H1 (cell line): ENCODE measurements at regions not wholly inside any gene's neighbourhood (a gene's known extent, or its start where the extent isn't known, plus 50 kb on each side); places are given as distances from the start of the nearest gene placed in this dataset.
A peak's percentile ranks its signal among the peaks of the same experiment; 100 is the strongest.

Source experiments
- CTCF ChIA-PET: fragments of 300-600 bp; sonication (Branson Sonifier 250); formaldehyde crosslinking; loops from one replicate; lab custom pipeline; 2021; ENCODE audit not compliant: partially characterized antibody; lab: Charles Lee
- POLR2A ChIA-PET: fragments of 300-600 bp; sonication (Branson Sonifier 250); formaldehyde crosslinking; loops from one replicate; lab custom pipeline; 2021; ENCODE audit warnings: inconsistent platforms; ENCODE audit not compliant: partially characterized antibody; lab: Charles Lee
- DNase-seq, 2 experiments: peaks; one replicate each; pipeline versions ENCODE4 v3.0.0 to v3.0.0-alpha.2; 2010 to 2022; ENCODE audit warnings: low spot score in 2 of 2, low read depth in 1 of 2, mixed read lengths in 1 of 2
- FAIRE-seq: peaks from 2 replicates; lab custom pipeline; 2011; peaks lifted over from hg19 to GRCh38; lab: Jason Lieb, UNC
- H2AFZ ChIP-seq: 2 replicates; pipeline ENCODE4 v1.8.1; 2012; ENCODE audit warnings: low read length, inconsistent platforms
- H2AK5ac ChIP-seq: 2 replicates; pipeline ENCODE4 v1.6.1; 2013; ENCODE audit warnings: low read depth, low read length
- H2BK120ac ChIP-seq: replicated peaks from 2 replicates; pipeline ENCODE3; 2013; ENCODE audit warnings: low read depth, low read length, inconsistent platforms
- H2BK12ac ChIP-seq: 2 replicates; pipeline ENCODE4 v1.6.1; 2013; ENCODE audit warnings: low read depth, low read length
- H2BK15ac ChIP-seq: 2 replicates; pipeline ENCODE4 v1.6.1; 2013; ENCODE audit warnings: low read length
- H2BK20ac ChIP-seq: 2 replicates; pipeline ENCODE4 v1.6.1; 2013; ENCODE audit warnings: low read length
- H2BK5ac ChIP-seq: 2 replicates; pipeline ENCODE4 v1.6.1; 2013; ENCODE audit warnings: low read depth, low read length
- H3K14ac ChIP-seq: 2 replicates; pipeline ENCODE4 v1.6.1; 2013; ENCODE audit warnings: inconsistent platforms; ENCODE audit not compliant: insufficient read length
- H3K18ac ChIP-seq: 2 replicates; pipeline ENCODE4 v1.6.1; 2013; ENCODE audit warnings: low read length; ENCODE audit errors: extremely low read depth
- H3K23ac ChIP-seq: 2 replicates; pipeline ENCODE4 v1.6.1; 2013; ENCODE audit warnings: inconsistent platforms; ENCODE audit not compliant: insufficient read length
- H3K23me2 ChIP-seq: 2 replicates; pipeline ENCODE4 v1.6.1; 2013; ENCODE audit warnings: low read depth, low read length
- H3K27ac ChIP-seq: 2 replicates; pipeline ENCODE4 v1.6.1; 2011; ENCODE audit warnings: low read depth, low read length, inconsistent platforms
- H3K27me3 ChIP-seq, 4 experiments: replicated peaks in 1 of 4; 1 replicate in 1 of 4; 2 replicates in 3 of 4; pipeline versions ENCODE4 v1.6.1 to v1.8.1; 2011 to 2013; ENCODE audit warnings: low read length in 3 of 4, mild to moderate bottlenecking in 3 of 4, inconsistent platforms in 2 of 4, mixed read lengths in 2 of 4, moderate library complexity in 1 of 4; ENCODE audit not compliant: control insufficient read depth in 3 of 4, insufficient read depth in 3 of 4; ENCODE audit errors: extremely low read depth in 1 of 4
- H3K36me3 ChIP-seq, 4 experiments: 2 replicates each; pipeline versions ENCODE4 v1.6.1 to v1.8.1; 2011 to 2013; ENCODE audit warnings: mild to moderate bottlenecking in 4 of 4, low read length in 3 of 4, moderate library complexity in 2 of 4, control low read depth in 1 of 4, inconsistent platforms in 1 of 4; ENCODE audit not compliant: insufficient read depth in 4 of 4, control insufficient read depth in 2 of 4
- H3K4ac ChIP-seq: replicated peaks from 2 replicates; pipeline ENCODE3; 2013; ENCODE audit warnings: low read length, low read depth, mixed read lengths, inconsistent platforms; ENCODE audit not compliant: insufficient read length
- H3K4me1 ChIP-seq, 4 experiments: replicated peaks in 1 of 4; 1 replicate in 1 of 4; 2 replicates in 3 of 4; pipeline versions ENCODE4 v1.6.1 to v1.8.1; 2011 to 2013; ENCODE audit warnings: low read length in 3 of 4, inconsistent platforms in 2 of 4, mixed read lengths in 1 of 4; ENCODE audit not compliant: insufficient read depth in 4 of 4, control insufficient read depth in 3 of 4
- H3K4me2 ChIP-seq, 2 experiments: 2 replicates each; pipeline versions ENCODE4 v1.6.1 to v1.8.1; 2011 to 2013; ENCODE audit warnings: low read depth in 2 of 2, low read length in 2 of 2, control low read depth in 1 of 2, inconsistent platforms in 1 of 2, mild to moderate bottlenecking in 1 of 2; ENCODE audit not compliant: insufficient read depth in 1 of 2
- H3K4me3 ChIP-seq, 4 experiments: fragments of 200-600, 300-600 bp in 1 of 4; sonication (generic), shearing (Covaris generic), sonication (Bioruptor Twin) in 1 of 4; 2 replicates each; pipeline versions ENCODE4 v1.5.1 to v1.8.1; 2011 to 2016; ENCODE audit warnings: low read length in 4 of 4, low read depth in 3 of 4, control low read depth in 2 of 4, inconsistent platforms in 2 of 4, mild to moderate bottlenecking in 2 of 4, mixed read lengths in 1 of 4, moderate library complexity in 1 of 4; ENCODE audit not compliant: insufficient read depth in 2 of 4; ENCODE audit errors: extremely low read depth in 1 of 4
- H3K56ac ChIP-seq: replicated peaks from 2 replicates; pipeline ENCODE3; 2013; ENCODE audit warnings: low read depth, mild to moderate bottlenecking, mixed read lengths, low read length, inconsistent platforms; ENCODE audit not compliant: insufficient read length
- H3K79me1 ChIP-seq: 2 replicates; pipeline ENCODE4 v1.6.1; 2013; ENCODE audit warnings: low read depth, low read length, control low read depth
- H3K79me2 ChIP-seq, 2 experiments: 2 replicates each; pipeline versions ENCODE4 v1.6.1 to v1.8.1; 2012 to 2013; ENCODE audit warnings: low read length in 2 of 2, mild to moderate bottlenecking in 2 of 2, inconsistent platforms in 1 of 2; ENCODE audit not compliant: insufficient read depth in 2 of 2, control insufficient read depth in 1 of 2
- H3K9ac ChIP-seq, 4 experiments: replicated peaks in 1 of 4; 1 replicate in 1 of 4; 2 replicates in 3 of 4; pipeline versions ENCODE4 v1.6.1 to v1.8.1; 2011 to 2013; ENCODE audit warnings: low read depth in 3 of 4, low read length in 3 of 4, control low read depth in 2 of 4, mild to moderate bottlenecking in 2 of 4, moderate library complexity in 2 of 4, inconsistent platforms in 1 of 4; ENCODE audit errors: extremely low read depth in 1 of 4
- H3K9me3 ChIP-seq, 2 experiments: 2 replicates each; pipeline versions ENCODE4 v1.6.1 to v1.8.1; 2012 to 2013; ENCODE audit warnings: mild to moderate bottlenecking in 2 of 2, moderate library complexity in 2 of 2, control low read depth in 1 of 2, inconsistent platforms in 1 of 2, low read depth in 1 of 2, low read length in 1 of 2, mixed read lengths in 1 of 2; ENCODE audit not compliant: insufficient read depth in 2 of 2
- H4K20me1 ChIP-seq, 2 experiments: replicated peaks in 1 of 2; 2 replicates each; pipeline versions ENCODE3 to v1.8.1; 2011 to 2013; ENCODE audit warnings: inconsistent platforms in 2 of 2, low read length in 2 of 2, mild to moderate bottlenecking in 1 of 2; ENCODE audit not compliant: insufficient read depth in 2 of 2, control insufficient read depth in 1 of 2
- H4K5ac ChIP-seq: 2 replicates; pipeline ENCODE4 v1.6.1; 2013; ENCODE audit warnings: low read length, low read depth, mixed read lengths, inconsistent platforms; ENCODE audit not compliant: insufficient read length
- H4K8ac ChIP-seq: 2 replicates; pipeline ENCODE4 v1.8.0; 2013; ENCODE audit warnings: mild to moderate bottlenecking, moderate library complexity, low read length, inconsistent platforms; ENCODE audit not compliant: insufficient read depth; ENCODE audit errors: extremely low read depth
- H4K91ac ChIP-seq: replicated peaks from 2 replicates; pipeline ENCODE3; 2013; ENCODE audit warnings: low read length, mixed read lengths, inconsistent platforms; ENCODE audit not compliant: insufficient read length
- BACH1 ChIP-seq: IDR thresholded peaks from 2 replicates; pipeline ENCODE4 v1.6.1; 2012; ENCODE audit warnings: low read length, improper control_type of control experiment
- BRCA1 ChIP-seq: IDR thresholded peaks from 2 replicates; pipeline ENCODE4 v1.6.1; 2012; ENCODE audit warnings: low read depth, low read length, improper control_type of control experiment
- CTBP2 ChIP-seq: IDR thresholded peaks from 2 replicates; pipeline ENCODE4 v1.7.0; 2011; ENCODE audit warnings: borderline replicate concordance, mild to moderate bottlenecking, moderate library complexity, mixed read lengths, low read length; ENCODE audit not compliant: insufficient read depth, insufficient read length
- EZH2 ChIP-seq: fragments of 200-600 bp; sonication (generic); IDR thresholded peaks from 2 replicates; pipeline ENCODE4 v1.7.1; 2012; ENCODE audit warnings: low read depth, mild to moderate bottlenecking, moderate library complexity, low read length, inconsistent platforms; ENCODE audit not compliant: severe bottlenecking
- GTF2F1 ChIP-seq: IDR thresholded peaks from 2 replicates; pipeline ENCODE4 v1.6.1; 2012; ENCODE audit warnings: low read depth, low read length, improper control_type of control experiment, borderline replicate concordance
- JUND ChIP-seq: IDR thresholded peaks from 2 replicates; pipeline ENCODE4 v1.6.1; 2011; ENCODE audit warnings: mild to moderate bottlenecking, improper control_type of control experiment, low read length
- NANOG ChIP-seq: IDR thresholded peaks from 2 replicates; pipeline ENCODE4 v1.6.1; 2011; ENCODE audit warnings: low read length, low read depth, mild to moderate bottlenecking, inconsistent platforms; ENCODE audit not compliant: insufficient read depth, poor library complexity, severe bottlenecking
- POLR2AphosphoS5 ChIP-seq: IDR thresholded peaks from 2 replicates; pipeline ENCODE4 v1.6.1; 2011; ENCODE audit warnings: low read depth, low read length
- SIRT6 ChIP-seq: IDR thresholded peaks from one replicate; pipeline ENCODE4 v1.7.1; 2012; ENCODE audit warnings: low read length, inconsistent platforms
- SIX5 ChIP-seq: IDR thresholded peaks from 2 replicates; pipeline ENCODE4 v1.6.1; 2011; ENCODE audit warnings: mild to moderate bottlenecking, low read depth, low read length
- SP4 ChIP-seq: IDR thresholded peaks from 2 replicates; pipeline ENCODE4 v1.6.1; 2012; ENCODE audit warnings: low read length, inconsistent platforms
- ZNF274 ChIP-seq: IDR thresholded peaks from 2 replicates; pipeline ENCODE4 v1.7.0; 2012; ENCODE audit warnings: low read length, borderline replicate concordance; ENCODE audit errors: extremely low read depth
- WGBS, 2 experiments: shearing (Covaris generic) in 1 of 2; methylation state at CpG; one replicate each; pipeline versions ENCODE4 v1.1.6 to v1.1.7; 2013 to 2015; ENCODE audit warnings: low lambda C conversion rate in 2 of 2, mixed read lengths in 2 of 2, inconsistent platforms in 1 of 2, low coverage in 1 of 2, missing lambda C conversion rate in 1 of 2; ENCODE audit not compliant: insufficient replicate concordance in 2 of 2, insufficient coverage in 1 of 2, insufficient read length in 1 of 2; ENCODE audit errors: extremely low coverage in 1 of 2, missing lambda C conversion rate in 1 of 2; 5-methylcytosine and 5-hydroxymethylcytosine counted together
- TF ChIP-seq, protein P1 (sequence below): IDR thresholded peaks from 2 replicates; pipeline ENCODE4 v1.6.1; 2012; ENCODE audit warnings: low read length, inconsistent platforms

DNA sequence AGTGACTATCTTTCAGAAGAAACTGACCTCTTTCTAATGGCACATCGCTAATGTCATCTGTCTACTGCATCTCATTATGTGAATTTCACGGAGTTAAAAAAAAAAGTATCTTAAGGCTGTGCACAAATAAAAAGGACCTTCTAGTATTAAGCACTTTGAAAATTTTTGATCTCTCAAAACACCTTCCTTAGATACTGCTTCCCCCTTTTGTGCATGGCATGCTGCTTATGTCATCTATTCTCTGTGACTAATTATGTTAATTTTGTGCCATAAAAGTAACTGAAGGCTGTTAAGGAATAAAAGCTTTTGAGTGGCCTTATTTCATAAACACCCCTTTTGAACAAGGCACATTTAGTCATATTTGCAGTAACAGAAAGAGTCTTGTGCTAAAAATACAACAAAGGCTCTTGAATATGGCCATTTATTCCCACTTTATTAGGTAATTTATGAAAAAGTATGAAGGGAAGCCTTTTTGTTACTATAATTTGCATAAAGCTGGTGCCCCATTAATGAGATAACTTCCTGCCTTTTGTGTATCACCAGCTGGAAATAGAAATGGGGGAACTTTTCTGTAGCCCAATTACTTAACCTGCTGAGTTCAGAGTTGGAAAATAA lies 1412.0 kb upstream of the ZEB2 start:
- Histone ChIP-seq H3K27me3 (no peaks in the 10 kb centered on the region), H3K4me3 (no peak overlapping the region), H3K79me2 (no peaks in the 10 kb centered on the region), H3K4ac (no peak overlapping the region), H4K20me1 (no peaks in the 10 kb centered on the region), H2BK12ac (no peak overlapping the region), H3K23me2 (no peaks in the 10 kb centered on the region), H3K27ac (no peak overlapping the region), H3K9ac (no peak overlapping the region), H3K23ac (no peak overlapping the region), H3K18ac (no peak overlapping the region), H4K8ac (no peak overlapping the region), H2BK5ac (no peak overlapping the region), H3K9me3 (no peaks in the 10 kb centered on the region), H3K4me1 (peaks cover 0 to 11% (median 0%) of the 10 kb centered on the region in 4 experiments; a peak in 1 of 7 replicates), H2AFZ (no peak overlapping the region), H4K91ac (no peak overlapping the region), H2AK5ac (no peak overlapping the region), H2BK15ac (no peak overlapping the region), H4K5ac (no peak overlapping the region), H2BK20ac (no peak overlapping the region), H2BK120ac (no peak overlapping the region), H3K79me1 (no peaks in the 10 kb centered on the region), H3K14ac (no peak overlapping the region), H3K4me2 (no peak overlapping the region), H3K56ac (no peak overlapping the region), H3K36me3 (no peaks in the 10 kb centered on the region)
- no peak for FAIRE-seq
- CTCF ChIA-PET, result interaction anchor here (1.8 kb wide), 1 partner anchor 14 kb away, joined by 4 read pairs; no protein-coding TSS in a partner anchor
- DNase-seq, result peak in 1 of 2 experiments; percentile 1
- POLR2A ChIA-PET, result no interaction called here
- 70% methylated on average over 2 of the region's 2 CpGs; no CpG with 5 or more reads in 1 of the 2 experiments for WGBS, 2 experiments
- TF ChIP-seq BRCA1 (no peak), BACH1 (no peak), NANOG (no peak), CTBP2 (no peak), SP4 (no peak), JUND (no peak), ZNF274 (no peak), SIX5 (no peak), POLR2AphosphoS5 (no peak), EZH2 (no peak), SIRT6 (no peak), GTF2F1 (no peak)
- TF ChIP-seq, protein P1, sequence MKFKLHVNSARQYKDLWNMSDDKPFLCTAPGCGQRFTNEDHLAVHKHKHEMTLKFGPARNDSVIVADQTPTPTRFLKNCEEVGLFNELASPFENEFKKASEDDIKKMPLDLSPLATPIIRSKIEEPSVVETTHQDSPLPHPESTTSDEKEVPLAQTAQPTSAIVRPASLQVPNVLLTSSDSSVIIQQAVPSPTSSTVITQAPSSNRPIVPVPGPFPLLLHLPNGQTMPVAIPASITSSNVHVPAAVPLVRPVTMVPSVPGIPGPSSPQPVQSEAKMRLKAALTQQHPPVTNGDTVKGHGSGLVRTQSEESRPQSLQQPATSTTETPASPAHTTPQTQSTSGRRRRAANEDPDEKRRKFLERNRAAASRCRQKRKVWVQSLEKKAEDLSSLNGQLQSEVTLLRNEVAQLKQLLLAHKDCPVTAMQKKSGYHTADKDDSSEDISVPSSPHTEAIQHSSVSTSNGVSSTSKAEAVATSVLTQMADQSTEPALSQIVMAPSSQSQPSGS, result no peak
